Fibroblast of pulmonary artery (primary cell): ENCODE measurements at regions not wholly inside any gene's neighbourhood (a gene's known extent, or its start where the extent isn't known, plus 50 kb on each side); places are given as distances from the start of the nearest gene placed in this dataset.
A peak's percentile ranks its signal among the peaks of the same experiment; 100 is the strongest.

Experiments used
- DNase-seq: peaks from one replicate; pipeline ENCODE4 v3.0.0-alpha.2; 2010; ENCODE audit warnings: low read depth
- H3K4me3 ChIP-seq: replicated peaks from 2 replicates; pipeline ENCODE4 v1.5.1; 2011; ENCODE audit warnings: low read depth, mild to moderate bottlenecking, control low read depth, low read length, moderate library complexity
- CTCF ChIP-seq: IDR thresholded peaks from 2 replicates; pipeline ENCODE4 v1.5.1; 2011; ENCODE audit warnings: mild to moderate bottlenecking, control low read depth, low read length, inconsistent platforms; ENCODE audit errors: missing control alignments

DNA sequence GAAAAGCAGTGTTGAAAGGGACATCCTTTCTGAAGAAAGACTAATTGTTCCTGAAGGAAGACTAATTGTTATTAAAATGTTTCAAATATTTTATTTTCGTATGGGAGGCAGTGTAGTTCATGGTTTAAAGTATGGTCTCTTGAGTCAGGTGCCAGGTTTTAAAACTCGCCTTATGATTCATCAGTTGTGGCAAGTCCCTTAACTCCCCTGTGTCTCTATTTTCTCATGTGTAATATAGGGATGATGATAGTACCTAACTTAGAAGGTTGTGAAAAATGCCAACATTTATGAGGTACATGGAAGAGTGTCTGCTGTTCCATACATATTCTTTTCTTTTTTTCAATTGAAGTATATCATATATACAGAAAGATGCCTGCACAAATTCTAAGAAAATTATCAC is 414.2 kb upstream of the DIPK2B start:
- no peak for TF ChIP-seq CTCF
- DNase-seq: no peak

GRCh38 chrX:45602151-45602550 is 401.5 kb upstream of the DIPK2B start:
- no peak for TF ChIP-seq CTCF
- DNase-seq: peak; percentile 24

More for the DNA sequence above, 414.2 kb upstream of the DIPK2B start:
- H3K4me3 ChIP-seq: no peak overlapping the region

GRCh38 chrX:45601052-45601451 is 400.4 kb upstream of the DIPK2B start:
- H3K4me3 ChIP-seq: no peak overlapping the region
- DNase-seq: no peak
- no peak for TF ChIP-seq CTCF

More at GRCh38 chrX:45602151-45602550, 401.5 kb upstream of the DIPK2B start:
- H3K4me3 ChIP-seq: no peak overlapping the region

- H3K4me3 ChIP-seq: no peak overlapping the region
- no peak for TF ChIP-seq CTCF
- DNase-seq: peak; percentile 45
Measured at GRCh38 chrX:45598861-45599260, 398.2 kb upstream of the DIPK2B start.

DNA sequence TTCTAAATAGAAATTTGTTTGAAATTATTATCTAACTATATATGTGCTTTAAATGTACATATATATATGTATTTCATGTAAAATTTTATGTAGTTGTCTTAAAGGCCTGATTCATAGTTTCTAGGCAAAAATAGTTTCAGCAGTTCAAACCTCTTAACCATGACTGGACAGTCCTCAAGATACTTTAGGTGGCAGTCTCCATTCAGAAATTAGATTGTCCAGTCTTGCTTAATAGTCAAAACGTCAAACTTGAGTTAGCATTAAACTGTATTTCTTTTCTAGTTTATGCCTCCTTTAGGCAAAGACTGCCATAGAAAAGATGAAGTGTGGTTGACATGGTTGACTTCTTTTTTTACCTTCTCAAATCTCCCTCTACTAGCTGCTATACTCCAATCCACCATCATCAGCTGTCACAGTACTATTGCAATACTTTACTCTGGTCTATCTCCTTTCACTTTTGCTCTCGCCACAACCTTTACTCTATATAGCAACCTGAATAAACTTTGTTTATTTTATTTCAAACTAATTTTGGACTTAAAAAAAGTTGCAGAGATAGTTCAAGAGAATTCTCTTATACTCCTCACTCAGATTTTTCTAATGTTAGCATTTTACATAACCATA is 395.6 kb upstream of the DIPK2B start:
- no peak overlapping the region for H3K4me3 ChIP-seq
- TF ChIP-seq CTCF: peak; percentile 10
- DNase-seq: peak; percentile 37

GRCh38 chrX:45592101-45592500 is 391.4 kb upstream of the DIPK2B start:
- TF ChIP-seq CTCF: no peak
- H3K4me3 ChIP-seq: no peak overlapping the region
- no peak for DNase-seq

DNA sequence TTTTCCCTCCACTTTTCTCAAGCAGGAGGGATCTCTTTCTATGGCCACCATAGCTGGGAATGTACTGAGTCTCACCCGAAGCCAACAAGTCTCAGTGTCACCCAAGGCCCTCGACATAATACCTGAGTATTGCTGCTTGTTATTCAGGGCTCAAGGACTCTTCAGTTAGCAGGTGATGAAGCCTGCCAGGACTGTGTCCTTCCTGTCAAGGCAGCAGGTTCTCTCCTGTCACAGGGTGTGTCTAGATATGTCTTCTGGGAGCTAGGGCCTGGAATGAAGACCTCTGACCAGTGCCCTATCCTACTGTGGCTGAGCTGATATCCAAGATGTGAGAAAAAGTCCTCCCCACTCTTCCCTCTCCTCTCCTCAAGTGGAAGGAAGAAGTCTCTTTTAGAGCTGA is 391.0 kb upstream of the DIPK2B start:
- no peak for DNase-seq
- no peak for TF ChIP-seq CTCF

More for the DNA sequence above, 391.0 kb upstream of the DIPK2B start:
- no peak overlapping the region for H3K4me3 ChIP-seq
